Left hindlimb (tissue), 1 donor: ENCODE measurements at regions not wholly inside any gene's neighbourhood (a gene's known extent, or its start where the extent isn't known, plus 50 kb on each side); places are given as distances from the start of the nearest gene placed in this dataset.
"Not testable (repeated sequence)": the region's sequence is repeated elsewhere in the genome, so short reads cannot be mapped to it uniquely, and the experiment has no call there.

Source experiments
- DNase-seq: peaks from one replicate; pipeline ENCODE4 v3.0.0-alpha.2; 2018

- no peak for DNase-seq
These were observed 113.0 kb downstream of the SNRPN start for GRCh38 chr15:25067725-25068309.

- no peak for DNase-seq
These were observed 113.9 kb downstream of the SNRPN start for GRCh38 chr15:25068696-25069095.

DNA sequence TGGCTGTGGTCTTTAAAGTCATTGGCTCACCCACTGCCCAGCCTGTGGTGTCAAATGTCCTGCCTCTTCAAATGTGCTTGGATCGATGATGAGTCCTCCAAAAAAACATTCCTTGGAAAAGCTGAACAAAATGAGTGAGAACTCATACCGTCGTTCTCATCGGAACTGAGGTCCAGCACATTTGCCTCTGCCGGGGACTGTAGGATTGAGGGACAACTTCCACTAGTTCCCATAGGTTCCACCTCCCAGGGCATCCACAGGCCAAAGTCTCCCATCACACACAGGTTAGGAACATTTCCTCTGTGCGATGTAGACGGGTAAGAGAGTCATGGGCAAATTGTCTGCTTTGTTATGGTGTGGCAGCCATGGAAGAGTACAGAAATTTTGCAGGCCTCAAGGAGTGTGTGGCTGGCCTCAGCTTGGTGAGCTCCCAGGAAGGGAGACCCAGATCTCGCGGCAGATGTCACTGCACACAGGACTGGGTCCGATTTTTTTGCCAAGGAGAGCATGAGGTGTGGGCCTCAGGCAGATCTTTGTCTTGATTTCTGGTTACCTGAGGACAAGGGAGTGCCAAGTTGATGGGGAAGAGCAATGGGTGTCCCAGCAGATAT, 115.7 kb downstream of the SNRPN start:
- no peak for DNase-seq

GRCh38 chr15:25072857-25073476, 118.2 kb downstream of the SNRPN start:
- DNase-seq: no peak

GRCh38 chr15:25087137-25087536, 132.3 kb downstream of the SNRPN start:
- DNase-seq: no peak

GRCh38 chr15:25088261-25088790, 133.5 kb downstream of the SNRPN start:
- no peak for DNase-seq

DNA sequence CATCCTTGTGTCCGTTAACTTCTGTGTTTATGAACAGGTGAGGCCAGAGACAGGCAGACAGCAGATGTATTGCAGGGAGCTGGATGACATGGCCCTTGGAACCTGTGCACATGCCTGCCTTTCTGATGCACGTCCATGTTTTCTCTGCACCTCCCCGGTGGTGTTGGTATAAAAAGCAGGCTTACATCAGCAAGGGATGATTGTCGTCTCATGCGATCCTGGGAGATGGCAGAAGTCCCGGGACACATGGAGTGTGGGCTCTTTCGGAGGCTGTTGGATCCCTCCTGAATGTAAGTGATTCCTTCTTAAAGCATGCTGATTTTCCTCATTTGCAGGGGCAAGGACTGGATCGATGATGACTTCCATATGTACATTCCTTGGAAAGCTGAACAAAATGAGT, 134.8 kb downstream of the SNRPN start:
- DNase-seq: no peak

DNA sequence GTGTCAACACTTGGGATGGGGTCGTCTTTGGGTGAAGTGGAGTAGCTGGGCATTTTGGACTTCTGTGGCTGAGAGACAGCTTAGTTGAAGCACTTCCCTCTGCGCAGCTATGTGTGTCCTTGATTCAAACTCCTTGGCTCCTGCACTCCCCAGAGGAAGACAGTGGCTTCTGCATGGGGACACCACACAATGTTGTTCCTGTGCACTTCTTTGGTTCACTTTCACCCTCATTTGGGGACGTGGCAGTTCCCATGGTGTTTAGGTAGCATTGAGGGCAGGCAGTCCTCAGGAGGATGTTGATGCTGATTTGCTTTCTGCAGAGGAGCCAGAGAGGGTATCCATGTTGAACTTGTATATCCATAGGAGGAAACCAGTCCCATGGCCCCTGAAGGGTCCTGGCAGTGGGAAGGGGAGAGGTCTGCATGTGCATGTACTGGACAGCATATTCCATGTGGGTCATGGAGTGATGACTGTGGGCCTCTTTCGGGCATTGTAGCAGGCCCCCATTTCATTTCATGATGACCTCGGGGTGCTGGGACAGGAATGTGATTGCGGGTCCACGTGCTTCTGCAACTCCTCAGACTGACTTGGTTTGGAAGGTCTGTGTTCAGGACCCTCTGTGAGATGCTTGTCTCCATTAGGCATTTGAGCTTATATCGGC, 135.4 kb downstream of the SNRPN start:
- DNase-seq: no peak

DNA sequence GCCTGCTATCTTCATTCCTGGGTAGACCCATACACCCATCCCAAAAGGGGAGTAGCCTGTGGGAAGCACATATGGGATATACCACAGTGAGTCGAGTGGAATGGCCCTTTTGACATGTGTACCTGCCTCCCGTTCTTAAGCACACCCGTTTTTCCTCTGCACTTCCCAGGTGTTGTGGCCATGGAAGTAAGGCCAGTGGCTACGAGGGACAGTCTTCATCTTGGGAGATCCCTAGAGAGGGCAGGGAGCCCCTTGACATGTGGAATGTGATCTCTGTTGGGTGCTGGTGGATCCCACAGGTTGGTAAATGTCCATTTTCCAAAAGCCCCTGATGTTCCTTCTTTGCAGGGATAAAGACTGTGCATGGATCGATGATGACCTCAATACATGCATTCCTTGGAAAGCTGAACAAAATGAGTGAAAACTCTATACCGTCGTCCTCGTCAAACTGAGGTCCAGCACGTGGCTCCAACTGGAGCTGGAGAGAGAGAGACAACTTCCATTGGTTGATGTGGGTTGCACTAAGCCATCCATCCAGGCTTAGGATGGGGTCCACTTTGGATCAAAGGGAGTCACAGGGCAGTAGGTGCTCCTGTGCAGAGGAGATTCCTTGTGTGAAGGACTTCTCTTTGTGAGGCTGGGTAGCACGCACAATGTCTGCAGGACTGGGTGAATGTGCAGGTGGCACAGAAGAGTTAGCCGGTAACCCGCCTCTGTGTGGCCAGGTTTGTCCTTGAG, 136.8 kb downstream of the SNRPN start:
- no peak for DNase-seq

DNA sequence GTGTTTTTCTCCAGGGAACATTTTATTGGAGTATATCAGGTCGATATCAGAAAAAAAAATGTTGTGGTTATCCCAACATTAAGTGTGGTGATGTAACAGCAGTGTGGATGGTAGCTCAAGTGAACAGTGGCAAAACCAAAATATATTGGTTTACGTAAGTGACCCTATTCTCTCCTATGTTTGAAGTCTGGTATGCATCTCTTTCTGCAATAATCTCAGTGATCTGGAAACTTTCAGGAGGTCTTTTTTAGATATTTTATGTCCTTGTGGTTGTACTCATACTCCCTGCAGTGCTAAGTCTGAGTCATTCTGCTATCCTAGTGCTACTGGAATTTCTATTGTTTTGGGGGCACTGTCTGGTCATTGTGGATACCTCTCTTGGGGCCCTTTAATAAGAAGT, 137.9 kb downstream of the SNRPN start:
- DNase-seq: no peak

- no peak for DNase-seq
These were observed 138.8 kb downstream of the SNRPN start for GRCh38 chr15:25093455-25094029.

- DNase-seq: no peak
These were observed 139.3 kb downstream of the SNRPN start for GRCh38 chr15:25094066-25094465.

DNA sequence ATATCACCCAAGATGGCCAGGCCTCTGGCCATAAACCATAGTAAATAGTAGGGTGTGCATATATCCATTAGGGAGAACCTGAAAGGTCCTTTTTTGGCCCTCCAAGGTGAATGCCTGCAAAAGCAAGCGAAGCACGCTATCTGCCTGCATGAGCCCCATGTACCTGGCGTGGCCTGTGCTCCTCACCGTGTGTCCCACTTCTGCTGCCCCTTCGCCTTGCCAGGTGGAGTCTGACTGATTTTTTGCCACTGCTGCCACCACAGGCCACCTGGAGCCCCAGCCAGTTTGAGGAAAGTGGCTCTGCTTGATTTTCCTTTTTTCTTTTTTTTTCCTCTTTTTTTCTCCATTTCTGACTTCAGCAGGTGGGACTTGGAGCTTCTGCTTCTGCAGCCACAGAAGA, 139.7 kb downstream of the SNRPN start:
- DNase-seq: no peak

DNA sequence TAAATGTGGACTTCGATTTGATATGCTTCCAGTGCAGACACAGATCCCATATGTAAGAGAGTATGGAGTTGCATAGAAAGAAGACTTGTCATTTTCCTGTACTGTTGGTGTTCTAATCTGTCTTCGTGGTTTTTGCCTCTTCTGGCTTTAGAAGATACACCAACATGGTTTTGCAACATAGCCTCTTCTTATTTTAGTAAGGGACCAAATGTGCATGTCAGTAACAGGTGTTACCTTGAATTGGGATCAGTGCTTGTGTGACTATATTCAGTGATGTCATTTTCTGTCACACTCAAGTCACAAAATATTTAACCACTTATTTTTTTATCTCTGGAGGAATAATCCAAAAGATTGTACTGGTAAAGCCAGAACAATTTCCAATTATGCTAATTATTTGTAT, 140.4 kb downstream of the SNRPN start:
- no peak for DNase-seq

- not testable (repeated sequence) for DNase-seq
These were observed 145.2 kb downstream of the SNRPN start for GRCh38 chr15:25099966-25100365.

GRCh38 chr15:25106209-25106608, 151.4 kb downstream of the SNRPN start:
- DNase-seq: no peak

DNA sequence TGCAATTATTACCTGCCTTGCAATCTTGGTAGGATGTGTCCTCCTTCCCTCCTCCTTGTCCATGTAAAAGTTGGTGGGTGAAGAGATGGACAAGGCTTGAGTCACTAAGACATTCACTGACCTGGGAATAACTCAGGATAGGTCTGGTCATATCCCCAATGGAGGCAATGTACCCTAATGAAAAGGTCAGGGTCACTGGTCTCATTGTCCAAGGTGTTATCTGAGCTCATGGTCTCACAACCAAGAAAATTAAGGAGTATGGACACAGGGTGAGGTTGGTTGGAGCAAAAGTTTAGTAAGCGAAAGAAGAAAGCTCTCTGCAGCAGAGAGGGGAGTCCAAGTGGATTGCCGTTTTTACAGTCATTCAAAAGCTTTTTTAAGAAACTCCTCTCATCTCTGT, 179.0 kb downstream of the SNRPN start:
- no peak for DNase-seq

DNA sequence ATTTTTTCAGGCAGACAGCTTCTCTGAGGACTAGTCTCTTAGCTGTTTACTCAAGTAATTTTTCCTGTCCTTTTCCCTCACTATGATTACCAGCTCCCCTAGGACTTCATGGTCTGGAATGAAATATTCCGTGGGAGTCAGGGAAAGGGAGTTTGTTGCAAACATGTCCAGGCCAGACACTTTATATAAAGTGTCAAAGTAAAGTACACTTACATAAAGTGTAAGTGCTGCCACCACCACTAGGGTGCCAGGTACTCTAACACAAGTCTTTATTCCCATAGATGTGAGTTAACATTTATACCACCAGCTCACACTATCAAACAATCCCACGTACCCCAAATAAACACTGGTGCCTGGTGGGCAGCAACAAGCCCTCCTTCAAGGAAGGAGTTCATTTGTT, 179.8 kb downstream of the SNRPN start:
- DNase-seq: no peak

DNA sequence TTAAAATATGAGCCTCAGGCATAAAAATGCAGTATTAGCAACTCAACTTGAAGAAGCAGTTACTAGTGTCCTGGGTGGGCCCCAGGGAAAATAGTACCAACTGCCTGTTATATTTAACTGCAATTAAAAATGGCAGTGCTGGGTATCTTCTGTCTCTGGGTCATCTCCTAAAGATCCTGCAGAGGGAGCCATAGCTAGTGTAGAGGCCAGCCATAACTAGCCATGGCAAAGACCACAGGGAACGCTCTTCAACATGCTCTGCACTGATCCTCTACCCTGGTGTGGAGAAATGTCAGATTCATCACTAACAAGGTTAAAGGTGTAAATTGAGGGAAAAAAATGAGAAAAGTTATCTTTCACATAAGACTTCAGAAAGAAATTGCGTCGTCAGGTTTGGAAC, 181.3 kb downstream of the SNRPN start:
- no peak for DNase-seq

DNA sequence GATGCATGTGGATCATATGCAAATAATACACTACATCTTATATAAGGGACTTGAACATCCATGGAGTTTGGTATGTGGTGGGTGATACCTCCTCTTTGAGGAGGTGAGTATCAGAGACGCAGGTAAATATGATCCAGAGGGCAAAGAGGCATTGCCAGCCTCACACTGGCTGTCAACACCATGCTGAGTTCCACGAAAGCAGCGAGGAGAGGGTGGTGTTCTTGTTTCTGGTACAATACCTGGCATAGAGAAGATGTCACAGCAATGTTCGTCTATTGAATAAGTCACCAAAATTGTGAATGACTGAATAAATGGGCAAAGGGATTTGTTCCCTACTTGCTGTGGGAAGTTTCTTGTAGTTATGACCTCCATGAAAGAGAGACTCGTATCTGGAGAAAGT, 182.2 kb downstream of the SNRPN start:
- no peak for DNase-seq

GRCh38 chr15:25169318-25169717, 214.5 kb downstream of the SNRPN start:
- no peak for DNase-seq

DNA sequence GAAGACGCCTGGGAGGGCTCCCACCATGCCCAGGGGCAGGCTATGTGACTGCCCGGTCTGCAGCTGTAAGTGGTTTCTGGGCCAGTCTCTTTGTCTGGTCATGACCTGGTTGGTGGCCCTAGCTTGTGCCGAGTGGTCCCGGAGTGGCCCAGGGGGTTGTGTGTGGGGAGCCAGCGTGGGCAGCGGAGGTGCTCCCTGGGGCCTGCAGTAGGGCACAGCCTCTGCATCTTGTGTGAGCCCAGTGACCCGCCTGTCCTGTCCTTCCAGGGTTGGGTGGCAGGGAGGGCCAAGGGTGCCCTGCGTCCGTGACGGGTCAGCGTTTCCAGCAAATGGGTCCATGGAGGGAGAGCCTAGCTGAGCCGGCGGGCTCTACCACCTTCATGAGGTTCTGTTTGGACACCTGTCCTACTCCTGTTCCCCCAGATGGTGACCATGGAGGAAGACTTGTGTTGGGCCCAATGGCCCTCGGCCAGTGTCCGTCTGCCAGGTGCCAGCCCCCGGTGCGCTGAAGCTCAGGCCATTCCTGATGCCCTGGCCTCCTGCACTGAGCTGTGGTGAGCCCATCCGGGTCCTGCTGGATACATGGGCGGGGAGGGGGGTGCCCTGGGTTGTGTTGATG, 215.4 kb downstream of the SNRPN start:
- peak; percentile 13 for DNase-seq

- DNase-seq: no peak
These were observed 216.0 kb downstream of the SNRPN start for GRCh38 chr15:25170781-25171110.
